HepG2 (cell line): ENCODE measurements at regions not wholly inside any gene's neighbourhood (a gene's known extent, or its start where the extent isn't known, plus 50 kb on each side); places are given as distances from the start of the nearest gene placed in this dataset.

Experiments used
- EZH2 ChIP-seq: conservative IDR thresholded peaks from 2 replicates; pipeline ENCODE4 v1.6.1; 2012; ENCODE audit warnings: mild to moderate bottlenecking, low read depth, low read length, moderate library complexity
- HNRNPK ChIP-seq: fragments of 200-400 bp; formaldehyde crosslinking; IDR thresholded peaks from 2 replicates; pipeline ENCODE4 v1.6.1; 2018; ENCODE audit warnings: low read length, low read depth, moderate library complexity, mild to moderate bottlenecking; ENCODE audit not compliant: poor library complexity, severe bottlenecking
- JUN ChIP-seq: sonication (generic); formaldehyde crosslinking; IDR thresholded peaks from 2 replicates; pipeline ENCODE4 v1.4.0; 2020; ENCODE audit warnings: mild to moderate bottlenecking, missing genetic modification reagents
- MED1 ChIP-seq: sonication (generic); formaldehyde crosslinking; IDR thresholded peaks from 2 replicates; pipeline ENCODE4 v1.4.0; 2020; ENCODE audit warnings: missing genetic modification reagents
- ZNF572 ChIP-seq: sonication (generic); formaldehyde crosslinking; IDR thresholded peaks from 2 replicates; pipeline ENCODE4 v1.5.1; 2020; ENCODE audit warnings: mild to moderate bottlenecking, missing genetic modification reagents
- TF ChIP-seq, protein P1 (sequence below): sonication (generic); formaldehyde crosslinking; IDR thresholded peaks from 2 replicates; pipeline ENCODE4 v1.4.0; 2020; ENCODE audit warnings: missing genetic modification reagents, mild to moderate bottlenecking, borderline replicate concordance
- TF ChIP-seq, protein P2 (sequence below): sonication (generic); formaldehyde crosslinking; IDR thresholded peaks from 2 replicates; pipeline ENCODE4 v1.5.0; 2020; ENCODE audit warnings: mild to moderate bottlenecking, missing genetic modification reagents, moderate library complexity

DNA sequence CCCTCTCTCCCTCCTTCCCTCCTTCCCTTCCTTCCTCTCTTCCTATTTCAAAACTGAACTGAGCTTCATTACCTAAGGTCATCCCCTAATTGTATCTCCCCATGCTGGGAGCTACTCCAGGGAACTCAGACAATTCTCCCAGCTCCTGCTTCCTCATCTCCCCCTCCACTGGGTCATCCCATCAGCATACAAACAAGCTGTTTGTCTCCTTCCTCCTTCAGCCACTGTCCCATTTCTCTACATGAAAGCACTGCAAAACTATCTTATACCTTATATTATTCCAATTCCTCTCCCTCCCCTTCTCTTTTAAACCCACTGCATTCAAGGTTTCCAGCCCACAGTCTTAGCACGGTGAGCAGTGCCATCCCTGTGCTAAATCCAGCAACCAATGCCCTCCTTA lies 262.4 kb downstream of the AGTPBP1 start:
- TF ChIP-seq, protein P1, sequence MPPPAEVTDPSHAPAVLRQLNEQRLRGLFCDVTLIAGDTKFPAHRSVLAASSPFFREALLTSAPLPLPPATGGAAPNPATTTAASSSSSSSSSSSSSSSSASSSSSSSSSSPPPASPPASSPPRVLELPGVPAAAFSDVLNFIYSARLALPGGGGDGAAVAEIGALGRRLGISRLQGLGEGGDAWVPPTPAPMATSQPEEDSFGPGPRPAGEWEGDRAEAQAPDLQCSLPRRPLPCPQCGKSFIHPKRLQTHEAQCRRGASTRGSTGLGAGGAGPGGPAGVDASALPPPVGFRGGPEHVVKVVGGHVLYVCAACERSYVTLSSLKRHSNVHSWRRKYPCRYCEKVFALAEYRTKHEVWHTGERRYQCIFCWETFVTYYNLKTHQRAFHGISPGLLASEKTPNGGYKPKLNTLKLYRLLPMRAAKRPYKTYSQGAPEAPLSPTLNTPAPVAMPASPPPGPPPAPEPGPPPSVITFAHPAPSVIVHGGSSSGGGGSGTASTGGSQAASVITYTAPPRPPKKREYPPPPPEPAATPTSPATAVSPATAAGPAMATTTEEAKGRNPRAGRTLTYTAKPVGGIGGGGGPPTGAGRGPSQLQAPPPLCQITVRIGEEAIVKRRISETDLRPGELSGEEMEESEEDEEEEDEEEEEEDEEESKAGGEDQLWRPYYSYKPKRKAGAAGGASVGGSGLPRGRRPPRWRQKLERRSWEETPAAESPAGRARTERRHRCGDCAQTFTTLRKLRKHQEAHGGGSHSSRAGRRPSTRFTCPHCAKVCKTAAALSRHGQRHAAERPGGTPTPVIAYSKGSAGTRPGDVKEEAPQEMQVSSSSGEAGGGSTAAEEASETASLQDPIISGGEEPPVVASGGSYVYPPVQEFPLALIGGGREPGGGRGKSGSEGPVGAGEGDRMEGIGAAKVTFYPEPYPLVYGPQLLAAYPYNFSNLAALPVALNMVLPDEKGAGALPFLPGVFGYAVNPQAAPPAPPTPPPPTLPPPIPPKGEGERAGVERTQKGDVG (CRISPR knock-in tag), result no peak
- TF ChIP-seq MED1 (CRISPR knock-in tag) (no peak), HNRNPK (no peak), ZNF572 (no peak), JUN (CRISPR knock-in tag) (no peak), EZH2 (no peak)
- TF ChIP-seq, protein P2, sequence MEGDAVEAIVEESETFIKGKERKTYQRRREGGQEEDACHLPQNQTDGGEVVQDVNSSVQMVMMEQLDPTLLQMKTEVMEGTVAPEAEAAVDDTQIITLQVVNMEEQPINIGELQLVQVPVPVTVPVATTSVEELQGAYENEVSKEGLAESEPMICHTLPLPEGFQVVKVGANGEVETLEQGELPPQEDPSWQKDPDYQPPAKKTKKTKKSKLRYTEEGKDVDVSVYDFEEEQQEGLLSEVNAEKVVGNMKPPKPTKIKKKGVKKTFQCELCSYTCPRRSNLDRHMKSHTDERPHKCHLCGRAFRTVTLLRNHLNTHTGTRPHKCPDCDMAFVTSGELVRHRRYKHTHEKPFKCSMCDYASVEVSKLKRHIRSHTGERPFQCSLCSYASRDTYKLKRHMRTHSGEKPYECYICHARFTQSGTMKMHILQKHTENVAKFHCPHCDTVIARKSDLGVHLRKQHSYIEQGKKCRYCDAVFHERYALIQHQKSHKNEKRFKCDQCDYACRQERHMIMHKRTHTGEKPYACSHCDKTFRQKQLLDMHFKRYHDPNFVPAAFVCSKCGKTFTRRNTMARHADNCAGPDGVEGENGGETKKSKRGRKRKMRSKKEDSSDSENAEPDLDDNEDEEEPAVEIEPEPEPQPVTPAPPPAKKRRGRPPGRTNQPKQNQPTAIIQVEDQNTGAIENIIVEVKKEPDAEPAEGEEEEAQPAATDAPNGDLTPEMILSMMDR (CRISPR knock-in tag), result no peak
